ENCODE measurements at regions not wholly inside any gene's neighbourhood (a gene's known extent, or its start where the extent isn't known, plus 50 kb on each side); places are given as distances from the start of the nearest gene placed in this dataset.

DNA sequence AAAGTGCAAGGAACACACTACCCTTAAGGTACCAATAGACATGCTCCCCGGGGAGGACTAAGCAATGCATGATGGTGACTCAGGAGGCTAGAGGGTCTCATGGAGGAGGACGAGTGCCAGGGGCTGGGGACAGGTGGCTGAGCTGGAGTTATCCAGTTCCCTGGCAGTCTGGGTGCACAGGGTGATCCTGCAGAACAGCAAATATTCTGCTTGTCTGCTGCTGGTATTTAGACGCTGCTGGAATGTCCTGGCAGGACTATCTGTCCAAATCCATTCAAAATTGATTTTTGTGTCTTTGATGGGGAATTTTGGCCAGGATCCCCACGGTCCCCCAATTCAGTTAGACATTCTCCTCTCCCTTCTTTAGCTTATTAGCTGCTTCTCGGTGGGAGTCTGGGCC is 138.7 kb downstream of the C12orf75 start:
- Histone ChIP-seq H3K4me1 (peaks cover 36% of the 10 kb centered on the region), H3K9me3 (replicated peaks) (no peaks in the 10 kb centered on the region), H3K27ac (replicated peaks) (peak overlapping the region; percentile 79), H3K36me3 (no peaks in the 10 kb centered on the region), H3K27me3 (ENCODE audit: low read depth) (no peaks in the 10 kb centered on the region), H3K4me3 (no peak overlapping the region)
- intact Hi-C loops (cut with micrococcal nuclease), result no loop called here
- DNase-seq, result no peak
- no peak for TF ChIP-seq CTCF (IDR thresholded peaks at IDR 0.05; ENCODE audit: borderline replicate concordance)

- Histone ChIP-seq H3K27me3 (ENCODE audit: low read depth) (no peaks in the 10 kb centered on the region), H3K9me3 (replicated peaks) (no peaks in the 10 kb centered on the region), H3K27ac (replicated peaks) (peak overlapping the region; percentile 79), H3K4me1 (peaks cover 36% of the 10 kb centered on the region), H3K36me3 (no peaks in the 10 kb centered on the region), H3K4me3 (no peak overlapping the region)
- intact Hi-C loops (cut with micrococcal nuclease), result no loop called here
- TF ChIP-seq CTCF (IDR thresholded peaks at IDR 0.05; ENCODE audit: borderline replicate concordance), result no peak
- DNase-seq, result no peak
These were observed 139.2 kb downstream of the C12orf75 start for GRCh38 chr12:105469701-105470100.

GRCh38 chr12:105470102-105470501 is 139.6 kb downstream of the C12orf75 start:
- intact Hi-C loops (cut with micrococcal nuclease), result no loop called here
- Histone ChIP-seq H3K4me3 (no peak overlapping the region), H3K27ac (replicated peaks) (peak overlapping the region; percentile 79), H3K27me3 (ENCODE audit: low read depth) (no peaks in the 10 kb centered on the region), H3K36me3 (no peaks in the 10 kb centered on the region), H3K4me1 (peaks cover 36% of the 10 kb centered on the region), H3K9me3 (replicated peaks) (no peaks in the 10 kb centered on the region)
- TF ChIP-seq CTCF (IDR thresholded peaks at IDR 0.05; ENCODE audit: borderline replicate concordance), result no peak
- no peak for DNase-seq

GRCh38 chr12:105470601-105471000 is 140.1 kb downstream of the C12orf75 start:
- no peak overlapping the region for H3K27ac ChIP-seq (replicated peaks)
- H3K9me3 ChIP-seq (replicated peaks), result no peaks in the 10 kb centered on the region
- DNase-seq, result no peak
- no peaks in the 10 kb centered on the region for H3K27me3 ChIP-seq (ENCODE audit: low read depth)
- peaks cover 36% of the 10 kb centered on the region for H3K4me1 ChIP-seq
- H3K4me3 ChIP-seq, result no peak overlapping the region
- H3K36me3 ChIP-seq, result no peaks in the 10 kb centered on the region
- TF ChIP-seq CTCF (IDR thresholded peaks at IDR 0.05; ENCODE audit: borderline replicate concordance), result no peak
- intact Hi-C loops (cut with micrococcal nuclease), result no loop called here

DNA sequence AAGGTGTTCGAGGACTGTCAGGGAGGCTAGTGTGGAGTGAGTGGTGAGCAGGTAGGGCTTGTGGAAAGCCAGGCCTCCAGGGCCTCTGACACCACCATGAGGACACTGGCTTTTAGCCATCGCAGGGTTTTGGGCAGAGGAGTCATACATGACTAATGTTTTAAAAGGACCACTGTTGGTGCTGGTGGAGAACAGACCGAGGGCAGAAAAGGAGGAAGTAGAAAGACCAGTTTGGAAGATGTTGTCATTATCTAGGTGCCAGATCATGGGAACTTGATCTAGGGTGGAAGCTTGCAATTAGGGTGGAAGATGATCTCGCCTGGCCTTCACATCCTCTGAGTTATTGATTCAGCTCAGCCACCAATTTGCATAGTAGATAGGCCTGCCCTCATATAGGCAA is 144.2 kb downstream of the C12orf75 start:
- H3K9me3 ChIP-seq (replicated peaks), result no peaks in the 10 kb centered on the region
- no peak for TF ChIP-seq CTCF (IDR thresholded peaks at IDR 0.05; ENCODE audit: borderline replicate concordance)
- H3K27me3 ChIP-seq (ENCODE audit: low read depth), result no peaks in the 10 kb centered on the region
- intact Hi-C loops (cut with micrococcal nuclease), result no loop called here
- DNase-seq, result no peak
- H3K4me3 ChIP-seq, result no peak overlapping the region
- H3K4me1 ChIP-seq, result peaks cover 4% of the 10 kb centered on the region
- no peak overlapping the region for H3K27ac ChIP-seq (replicated peaks)
- no peaks in the 10 kb centered on the region for H3K36me3 ChIP-seq

DNA sequence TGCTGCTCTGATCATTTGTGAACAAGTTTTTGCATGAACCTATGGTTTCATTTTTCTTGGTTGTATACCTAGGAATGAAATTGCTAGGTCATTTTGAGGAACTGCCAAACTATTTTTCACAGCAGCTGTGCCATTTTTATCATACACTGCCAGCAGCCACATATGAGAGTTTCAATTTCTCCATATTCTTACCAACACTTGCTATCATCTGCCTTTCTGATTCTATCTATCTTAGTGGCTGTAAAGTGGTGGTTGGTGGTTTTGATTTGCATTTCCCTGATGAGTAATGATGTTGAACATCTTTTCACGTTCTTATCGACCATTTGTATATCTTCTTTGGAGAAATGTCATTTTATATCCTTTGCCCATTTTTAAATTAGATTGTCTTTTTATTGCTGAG is 146.1 kb downstream of the C12orf75 start:
- no peak for TF ChIP-seq CTCF (IDR thresholded peaks at IDR 0.05; ENCODE audit: borderline replicate concordance)
- DNase-seq, result no peak
- H3K9me3 ChIP-seq (replicated peaks), result no peaks in the 10 kb centered on the region
- H3K36me3 ChIP-seq, result no peaks in the 10 kb centered on the region
- no peak overlapping the region for H3K4me3 ChIP-seq
- intact Hi-C loops (cut with micrococcal nuclease), result no loop called here
- no peaks in the 10 kb centered on the region for H3K27me3 ChIP-seq (ENCODE audit: low read depth)
- H3K4me1 ChIP-seq, result peaks cover 3% of the 10 kb centered on the region
- H3K27ac ChIP-seq (replicated peaks), result no peak overlapping the region
